SKM-1 treated with dmso at 0.1 percent for 144 hours (cell line): ENCODE measurements at regions not wholly inside any gene's neighbourhood (a gene's known extent, or its start where the extent isn't known, plus 50 kb on each side); places are given as distances from the start of the nearest gene placed in this dataset.
"Not testable (repeated sequence)": the region's sequence is repeated elsewhere in the genome, so short reads cannot be mapped to it uniquely, and the experiment has no call there.

ENCODE experiments used
- DNase-seq: peaks from one replicate; lab custom pipeline; 2025; ENCODE audit not compliant: unreplicated experiment; lab: John Stamatoyannopoulos, UW

- not testable (repeated sequence) for DNase-seq
Observed at GRCh38 chr1:149274493-149274892, 171.1 kb upstream of the NBPF9 start.

GRCh38 chr1:149275802-149276201 lies 172.5 kb upstream of the NBPF9 start:
- DNase-seq: not testable (repeated sequence)

GRCh38 chr1:149276496-149276895 lies 173.1 kb upstream of the NBPF9 start:
- DNase-seq: not testable (repeated sequence)

- DNase-seq: not testable (repeated sequence)
Observed at GRCh38 chr1:149278156-149278555, 174.8 kb upstream of the NBPF9 start.

- not testable (repeated sequence) for DNase-seq
Observed at GRCh38 chr1:149279015-149279414, 175.7 kb upstream of the NBPF9 start.

- not testable (repeated sequence) for DNase-seq
Observed at GRCh38 chr1:149279512-149279911, 176.2 kb upstream of the NBPF9 start.

GRCh38 chr1:149284773-149285172 lies 181.4 kb upstream of the NBPF9 start:
- DNase-seq: not testable (repeated sequence)

- DNase-seq: not testable (repeated sequence)
Observed at GRCh38 chr1:149285205-149285604, 181.9 kb upstream of the NBPF9 start.

GRCh38 chr1:149285638-149286037 lies 182.3 kb upstream of the NBPF9 start:
- DNase-seq: not testable (repeated sequence)

GRCh38 chr1:149288580-149288979 lies 185.2 kb upstream of the NBPF9 start:
- DNase-seq: not testable (repeated sequence)

- not testable (repeated sequence) for DNase-seq
Observed at GRCh38 chr1:149300478-149301218, 174.2 kb upstream of the NBPF19 start.

- DNase-seq: not testable (repeated sequence)
Observed at GRCh38 chr1:149301282-149301681, 173.6 kb upstream of the NBPF19 start.

GRCh38 chr1:149304796-149305195 lies 170.0 kb upstream of the NBPF19 start:
- DNase-seq: not testable (repeated sequence)

- not testable (repeated sequence) for DNase-seq
Observed at GRCh38 chr1:149307640-149308039, 167.2 kb upstream of the NBPF19 start.

- not testable (repeated sequence) for DNase-seq
Observed at GRCh38 chr1:149314921-149315320, 159.9 kb upstream of the NBPF19 start.

GRCh38 chr1:149320971-149321731 lies 153.7 kb upstream of the NBPF19 start:
- not testable (repeated sequence) for DNase-seq

- not testable (repeated sequence) for DNase-seq
Observed at GRCh38 chr1:149321732-149322016, 153.2 kb upstream of the NBPF19 start.

- DNase-seq: not testable (repeated sequence)
Observed at GRCh38 chr1:149330081-149330335, 144.8 kb upstream of the NBPF19 start.

- DNase-seq: not testable (repeated sequence)
Observed at GRCh38 chr1:149336082-149336481, 138.8 kb upstream of the NBPF19 start.

- DNase-seq: not testable (repeated sequence)
Observed at GRCh38 chr1:149338221-149338691, 136.6 kb upstream of the NBPF19 start.

- not testable (repeated sequence) for DNase-seq
Observed at GRCh38 chr1:149338698-149339097, 136.1 kb upstream of the NBPF19 start.

- DNase-seq: not testable (repeated sequence)
Observed at GRCh38 chr1:149349448-149349847, 125.4 kb upstream of the NBPF19 start.
